WTC11 (cell line): ENCODE measurements at regions not wholly inside any gene's neighbourhood (a gene's known extent, or its start where the extent isn't known, plus 50 kb on each side); places are given as distances from the start of the nearest gene placed in this dataset.

Experiments
- ATF2 ChIP-seq: sonication (generic); formaldehyde crosslinking; IDR thresholded peaks from 2 replicates; pipeline ENCODE4 v1.8.1; 2022; ENCODE audit warnings: low read depth, missing genetic modification reagents, borderline replicate concordance
- CTCF ChIP-seq: fragments of 200-600 bp; IDR thresholded peaks from 2 replicates; pipeline ENCODE4 v1.8.0; 2022; ENCODE audit warnings: antibody characterized with exemption
- OVOL2 ChIP-seq: fragments of 250-450 bp; sonication (Bioruptor Pico); IDR thresholded peaks from 2 replicates; pipeline ENCODE4 v1.9.0; 2021; ENCODE audit warnings: mild to moderate bottlenecking, borderline replicate concordance
- ZNF219 ChIP-seq: sonication (generic); formaldehyde crosslinking; IDR thresholded peaks from 2 replicates; pipeline ENCODE4 v1.8.0; 2023; ENCODE audit warnings: missing genetic modification reagents, mild to moderate bottlenecking, borderline replicate concordance
- ZNF416 ChIP-seq: fragments of 250-450 bp; sonication (Bioruptor Pico); IDR thresholded peaks from 2 replicates; pipeline ENCODE4 v1.9.0; 2021; ENCODE audit warnings: mild to moderate bottlenecking, inconsistent platforms
- TF ChIP-seq, protein P1 (sequence below): sonication (generic); formaldehyde crosslinking; IDR thresholded peaks from 2 replicates; pipeline ENCODE4 v1.8.1; 2023; ENCODE audit warnings: mild to moderate bottlenecking, missing genetic modification reagents, moderate library complexity
- TF ChIP-seq, protein P2 (sequence below): sonication (generic); formaldehyde crosslinking; conservative IDR thresholded peaks from 2 replicates; pipeline ENCODE4 v1.8.1; 2022; ENCODE audit warnings: mild to moderate bottlenecking, missing genetic modification reagents

- TF ChIP-seq ZNF416 (CRISPR knock-in tag) (no peak), CTCF (no peak), OVOL2 (CRISPR knock-in tag) (no peak), ZNF219 (CRISPR knock-in tag) (no peak), ATF2 (CRISPR knock-in tag) (no peak)
- TF ChIP-seq, protein P1, sequence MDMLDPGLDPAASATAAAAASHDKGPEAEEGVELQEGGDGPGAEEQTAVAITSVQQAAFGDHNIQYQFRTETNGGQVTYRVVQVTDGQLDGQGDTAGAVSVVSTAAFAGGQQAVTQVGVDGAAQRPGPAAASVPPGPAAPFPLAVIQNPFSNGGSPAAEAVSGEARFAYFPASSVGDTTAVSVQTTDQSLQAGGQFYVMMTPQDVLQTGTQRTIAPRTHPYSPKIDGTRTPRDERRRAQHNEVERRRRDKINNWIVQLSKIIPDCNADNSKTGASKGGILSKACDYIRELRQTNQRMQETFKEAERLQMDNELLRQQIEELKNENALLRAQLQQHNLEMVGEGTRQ = no peak
- TF ChIP-seq, protein P2, sequence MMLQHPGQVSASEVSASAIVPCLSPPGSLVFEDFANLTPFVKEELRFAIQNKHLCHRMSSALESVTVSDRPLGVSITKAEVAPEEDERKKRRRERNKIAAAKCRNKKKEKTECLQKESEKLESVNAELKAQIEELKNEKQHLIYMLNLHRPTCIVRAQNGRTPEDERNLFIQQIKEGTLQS (CRISPR knock-in tag) = no peak
Measured at GRCh38 chr12:74732164-74732784, 194.6 kb downstream of the ATXN7L3B start.
